Esophagus muscularis mucosa (tissue), 4 donors: ENCODE measurements at regions not wholly inside any gene's neighbourhood (a gene's known extent, or its start where the extent isn't known, plus 50 kb on each side); places are given as distances from the start of the nearest gene placed in this dataset.

Experiments
- DNase-seq: peaks from one replicate; pipeline ENCODE4 v3.0.0-alpha.2; 2017; ENCODE audit errors: extremely low spot score
- H3K27ac ChIP-seq, 4 donors: fragments of 200-600 bp; sonication (generic); replicated peaks in 1 of 4; 1 replicate in 3 of 4; 2 replicates in 1 of 4; pipeline ENCODE4 v1.5.1; 2016 to 2019; ENCODE audit warnings: mild to moderate bottlenecking in 1 of 4
- H3K27me3 ChIP-seq, 4 donors: fragments of 200-600 bp; sonication (generic); one replicate each; pipeline versions ENCODE4 v1.5.1 to v1.6.0; 2016 to 2019
- H3K36me3 ChIP-seq, 4 donors: fragments of 200-600 bp; sonication (generic); one replicate each; pipeline ENCODE4 v1.5.1; 2016 to 2019
- H3K4me1 ChIP-seq, 4 donors: fragments of 200-600 bp; sonication (generic); one replicate each; pipeline ENCODE4 v1.5.1; 2016 to 2019
- H3K4me3 ChIP-seq, 4 donors: fragments of 200-600 bp; sonication (generic); 1 replicate in 2 of 4; 2 replicates in 2 of 4; pipeline ENCODE4 v1.5.1; 2016 to 2019; ENCODE audit warnings: mild to moderate bottlenecking in 4 of 4, moderate library complexity in 1 of 4
- H3K9me3 ChIP-seq, 4 donors: fragments of 200-600 bp; sonication (generic); 1 replicate in 3 of 4; 2 replicates in 1 of 4; pipeline ENCODE4 v1.5.1; 2016 to 2019
- EP300 ChIP-seq: sonication (generic); formaldehyde crosslinking; IDR thresholded peaks from one replicate; pipeline ENCODE4 v1.6.1; 2017; ENCODE audit warnings: antibody characterized with exemption
- POLR2A ChIP-seq: fragments of 450-650 bp; IDR thresholded peaks from one replicate; pipeline ENCODE4 v1.6.1; 2017; ENCODE audit warnings: antibody characterized with exemption, moderate library complexity, mild to moderate bottlenecking, low read depth
- POLR2AphosphoS5 ChIP-seq, 2 donors: sonication (generic); formaldehyde crosslinking; IDR thresholded peaks; one replicate each; pipeline ENCODE4 v1.6.1; 2017; ENCODE audit warnings: antibody characterized with exemption in 2 of 2
- WGBS: methylation state at CpG from one replicate; pipeline ENCODE4 v1.1.5; 2018; 5-methylcytosine and 5-hydroxymethylcytosine counted together
- intact Hi-C: fragments of 100-400 bp; cut with DNase I; formaldehyde crosslinking; loops from one replicate; pipeline ENCODE4 v1.15.1; 2023
- TF ChIP-seq, protein P1 (sequence below), 3 experiments: fragments of 200-600 bp in 2 of 3; fragments of 450-650 bp in 1 of 3; sonication (generic) in 2 of 3; IDR thresholded peaks; one replicate each; pipeline ENCODE4 v1.5.1; 2017 to 2019; ENCODE audit warnings: antibody characterized with exemption in 3 of 3, mild to moderate bottlenecking in 2 of 3, moderate library complexity in 1 of 3

DNA sequence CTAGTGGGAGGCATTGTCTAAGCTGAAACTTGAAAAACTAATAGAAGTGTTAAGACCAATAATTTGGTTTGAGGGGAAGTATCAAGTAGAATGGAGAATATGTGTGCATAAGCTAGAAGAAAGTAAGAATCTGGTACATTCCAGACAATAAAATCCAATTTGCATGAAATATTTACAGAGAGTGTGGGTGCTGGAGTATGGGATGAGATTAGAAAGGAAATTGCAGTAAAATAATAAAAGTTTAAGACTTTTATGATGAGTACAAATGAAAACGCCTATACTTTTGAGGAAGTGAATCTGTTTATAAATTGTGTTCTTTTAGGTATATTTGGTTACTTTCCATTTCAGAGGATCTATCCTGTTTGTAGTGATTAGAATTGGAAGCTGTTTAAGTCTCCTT lies 165.4 kb upstream of the TNC start:
- Histone ChIP-seq H3K36me3 (no peaks in the 10 kb centered on the region), H3K4me3 (no peak overlapping the region), H3K27me3 (no peaks in the 10 kb centered on the region), H3K9me3 (no peaks in the 10 kb centered on the region), H3K4me1 (no peaks in the 10 kb centered on the region), H3K27ac (no peak overlapping the region)
- WGBS = 86% methylated on average over 1 of the region's 1 CpG
- DNase-seq = no peak
- TF ChIP-seq POLR2A (no peak), POLR2AphosphoS5 (IDR thresholded peaks at IDR 0.05) (no peak), EP300 (no peak)
- TF ChIP-seq, protein P1, sequence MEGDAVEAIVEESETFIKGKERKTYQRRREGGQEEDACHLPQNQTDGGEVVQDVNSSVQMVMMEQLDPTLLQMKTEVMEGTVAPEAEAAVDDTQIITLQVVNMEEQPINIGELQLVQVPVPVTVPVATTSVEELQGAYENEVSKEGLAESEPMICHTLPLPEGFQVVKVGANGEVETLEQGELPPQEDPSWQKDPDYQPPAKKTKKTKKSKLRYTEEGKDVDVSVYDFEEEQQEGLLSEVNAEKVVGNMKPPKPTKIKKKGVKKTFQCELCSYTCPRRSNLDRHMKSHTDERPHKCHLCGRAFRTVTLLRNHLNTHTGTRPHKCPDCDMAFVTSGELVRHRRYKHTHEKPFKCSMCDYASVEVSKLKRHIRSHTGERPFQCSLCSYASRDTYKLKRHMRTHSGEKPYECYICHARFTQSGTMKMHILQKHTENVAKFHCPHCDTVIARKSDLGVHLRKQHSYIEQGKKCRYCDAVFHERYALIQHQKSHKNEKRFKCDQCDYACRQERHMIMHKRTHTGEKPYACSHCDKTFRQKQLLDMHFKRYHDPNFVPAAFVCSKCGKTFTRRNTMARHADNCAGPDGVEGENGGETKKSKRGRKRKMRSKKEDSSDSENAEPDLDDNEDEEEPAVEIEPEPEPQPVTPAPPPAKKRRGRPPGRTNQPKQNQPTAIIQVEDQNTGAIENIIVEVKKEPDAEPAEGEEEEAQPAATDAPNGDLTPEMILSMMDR (IDR thresholded peaks at IDR 0.05) = no peak
- intact Hi-C loops = no loop called here

DNA sequence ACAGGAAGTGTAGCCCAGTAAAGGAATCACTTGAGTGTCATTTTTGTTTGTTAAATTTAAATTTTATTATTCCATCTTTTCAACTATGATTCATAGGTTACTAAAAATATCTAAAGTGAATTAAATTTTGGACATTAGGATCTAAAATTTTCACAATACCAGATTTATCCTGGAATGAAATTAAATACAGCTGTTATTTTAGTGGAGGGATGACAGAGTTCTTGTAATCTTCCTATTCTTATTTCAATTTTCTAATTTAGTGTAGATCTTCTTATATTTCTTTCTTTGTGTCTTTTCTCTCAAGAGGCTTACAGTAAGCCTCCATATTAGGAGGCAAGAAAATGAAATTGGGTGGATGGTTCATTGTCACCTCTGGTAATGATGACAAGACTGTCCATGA lies 167.9 kb upstream of the TNC start:
- Histone ChIP-seq H3K27ac (no peak overlapping the region), H3K36me3 (no peaks in the 10 kb centered on the region), H3K27me3 (no peaks in the 10 kb centered on the region), H3K4me1 (no peaks in the 10 kb centered on the region), H3K9me3 (no peaks in the 10 kb centered on the region), H3K4me3 (no peak overlapping the region)
- DNase-seq = no peak
- no peak for TF ChIP-seq POLR2A
- TF ChIP-seq EP300 = no peak
- TF ChIP-seq, protein P1 (IDR thresholded peaks at IDR 0.05) = no peak
- no peak for TF ChIP-seq POLR2AphosphoS5 (IDR thresholded peaks at IDR 0.05)
- intact Hi-C loops = no loop called here

DNA sequence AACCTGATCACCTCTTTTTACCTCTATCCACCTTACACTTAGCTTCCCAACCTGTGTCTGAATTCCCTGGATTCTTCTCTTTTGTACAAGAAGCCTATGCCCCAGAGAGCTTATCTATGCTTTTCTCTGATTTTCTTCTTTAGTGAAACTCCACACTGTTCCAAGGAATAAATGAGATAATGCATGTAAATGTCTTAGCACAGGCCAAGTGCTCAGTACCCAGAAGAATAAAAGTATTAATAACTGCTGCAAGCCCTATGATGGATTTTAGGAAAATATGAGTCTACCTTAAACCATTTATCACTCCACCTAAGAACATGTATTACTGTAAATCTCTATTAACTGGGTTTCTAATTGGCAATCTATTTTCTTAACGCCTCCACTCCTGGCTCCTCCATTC lies 168.5 kb upstream of the TNC start:
- TF ChIP-seq EP300 (no peak), POLR2A (no peak), POLR2AphosphoS5 (IDR thresholded peaks at IDR 0.05) (no peak)
- TF ChIP-seq, protein P1 (IDR thresholded peaks at IDR 0.05) = no peak
- Histone ChIP-seq H3K9me3 (no peaks in the 10 kb centered on the region), H3K4me3 (no peak overlapping the region), H3K27ac (no peak overlapping the region), H3K36me3 (no peaks in the 10 kb centered on the region), H3K4me1 (peaks cover 0 to 2% (median under 1%) of the 10 kb centered on the region in 4 donors), H3K27me3 (no peaks in the 10 kb centered on the region)
- no peak for DNase-seq
- intact Hi-C loops = no loop called here
- WGBS = 85% methylated on average over 1 of the region's 1 CpG

DNA sequence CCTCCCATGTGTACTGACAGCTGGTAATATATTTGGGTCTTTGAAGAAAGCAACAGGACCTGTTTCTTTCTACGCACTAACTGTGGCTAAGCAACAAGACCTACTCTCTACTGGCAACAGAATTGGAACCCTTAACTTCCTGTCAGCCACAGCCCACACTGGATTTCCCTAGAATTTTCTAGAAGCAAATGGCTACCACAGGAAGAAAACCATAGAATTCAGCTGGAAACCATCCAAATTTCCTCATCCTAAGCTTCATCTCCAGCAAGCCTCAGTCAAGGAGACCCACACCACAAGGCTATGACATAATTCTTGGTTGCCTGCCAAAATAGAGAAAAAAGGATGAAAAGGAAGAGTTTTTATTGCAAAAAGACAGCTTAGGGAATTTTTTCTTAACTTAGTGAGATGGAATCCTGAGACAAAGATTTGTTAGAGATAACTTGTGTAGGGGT lies 171.8 kb upstream of the TNC start:
- H3K27ac ChIP-seq = no peak overlapping the region
- no peaks in the 10 kb centered on the region for H3K36me3 ChIP-seq
- no peaks in the 10 kb centered on the region for H3K9me3 ChIP-seq
- WGBS = 93% methylated on average over 1 of the region's 1 CpG
- intact Hi-C loops = no loop called here
- DNase-seq = no peak
- TF ChIP-seq POLR2A = no peak
- TF ChIP-seq, protein P1 (IDR thresholded peaks at IDR 0.05) = no peak
- TF ChIP-seq EP300 = no peak
- TF ChIP-seq POLR2AphosphoS5 (IDR thresholded peaks at IDR 0.05) = no peak
- H3K4me1 ChIP-seq = peaks cover 0 to 20% (median 19%) of the 10 kb centered on the region in 4 donors
- H3K4me3 ChIP-seq = no peak overlapping the region
- H3K27me3 ChIP-seq = no peaks in the 10 kb centered on the region

DNA sequence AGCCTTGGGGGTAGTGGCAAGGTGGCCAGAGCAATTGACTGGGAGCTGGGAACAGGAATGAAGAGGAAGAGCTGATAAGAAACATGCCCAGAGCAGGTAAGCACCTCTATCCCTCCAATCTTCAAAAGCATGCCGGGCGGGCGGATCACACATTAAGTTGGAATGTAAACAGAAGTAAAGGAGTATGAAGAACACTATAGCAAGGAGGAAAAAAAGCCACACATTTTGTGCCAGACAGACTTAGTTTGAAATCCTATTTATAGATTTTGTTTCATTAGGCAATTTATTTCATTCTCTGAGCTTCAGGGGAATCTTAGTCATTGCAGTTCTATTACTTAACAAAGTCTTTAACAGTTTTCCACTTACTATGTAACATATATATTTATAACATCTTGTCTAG lies 173.9 kb upstream of the TNC start:
- intact Hi-C loops = no loop called here
- H3K27ac ChIP-seq = peak overlapping the region in 2 of 4 donors; percentile 9 to 27
- H3K36me3 ChIP-seq = no peaks in the 10 kb centered on the region
- H3K4me1 ChIP-seq = peaks cover 0 to 20% (median 19%) of the 10 kb centered on the region in 4 donors
- no peaks in the 10 kb centered on the region for H3K9me3 ChIP-seq
- H3K4me3 ChIP-seq = no peak overlapping the region
- no peaks in the 10 kb centered on the region for H3K27me3 ChIP-seq
- DNase-seq = no peak
- WGBS = 48% methylated on average over 3 of the region's 3 CpGs
- TF ChIP-seq EP300 (no peak), POLR2AphosphoS5 (IDR thresholded peaks at IDR 0.05) (peak in 1 of 2 donors; percentile 21)
